Ascending aorta (tissue), 2 donors: ENCODE measurements at regions not wholly inside any gene's neighbourhood (a gene's known extent, or its start where the extent isn't known, plus 50 kb on each side); places are given as distances from the start of the nearest gene placed in this dataset.

Source experiments
- DNase-seq, 2 donors: peaks; one replicate each; pipeline ENCODE4 v3.0.0-alpha.2; 2019; ENCODE audit warnings: low spot score in 2 of 2
- H3K27ac ChIP-seq, 2 donors: fragments of 200-600 bp; sonication (generic); one replicate each; pipeline ENCODE4 v1.5.1; 2016 to 2017; ENCODE audit warnings: mild to moderate bottlenecking in 1 of 2
- H3K27me3 ChIP-seq: fragments of 200-600 bp; sonication (generic); one replicate; pipeline ENCODE4 v1.5.1; 2017
- H3K36me3 ChIP-seq, 2 donors: fragments of 200-600 bp; sonication (generic); one replicate each; pipeline ENCODE4 v1.5.1; 2016
- H3K4me1 ChIP-seq, 2 donors: fragments of 200-600 bp; sonication (generic); one replicate each; pipeline ENCODE4 v1.5.1; 2016 to 2017; ENCODE audit warnings: mild to moderate bottlenecking in 1 of 2
- H3K4me3 ChIP-seq, 2 donors: fragments of 200-600 bp; sonication (generic); one replicate each; pipeline ENCODE4 v1.5.1; 2016 to 2017; ENCODE audit warnings: mild to moderate bottlenecking in 1 of 2
- H3K9me3 ChIP-seq, 2 donors: fragments of 200-600 bp; sonication (generic); one replicate each; pipeline ENCODE4 v1.5.1; 2016
- CTCF ChIP-seq, 3 experiments: fragments of 200-600 bp in 2 of 3; fragments of 450-650 bp in 1 of 3; sonication (generic) in 2 of 3; IDR thresholded peaks; one replicate each; pipeline ENCODE4 v1.5.1; 2016 to 2019; ENCODE audit warnings: antibody characterized with exemption in 3 of 3, mild to moderate bottlenecking in 1 of 3, moderate library complexity in 1 of 3
- intact Hi-C: fragments of 100-400 bp; cut with DNase I; formaldehyde crosslinking; loops from one replicate; pipeline ENCODE4 v1.15.1; 2023

GRCh38 chr13:67619995-67620380 lies 389.9 kb upstream of the PCDH9 start:
- TF ChIP-seq CTCF (IDR thresholded peaks at IDR 0.05) = no peak
- no peak overlapping the region for H3K4me3 ChIP-seq
- intact Hi-C loops = no loop called here
- H3K9me3 ChIP-seq = no peaks in the 10 kb centered on the region
- DNase-seq = no peak
- H3K4me1 ChIP-seq = no peaks in the 10 kb centered on the region
- H3K36me3 ChIP-seq = no peaks in the 10 kb centered on the region
- no peak overlapping the region for H3K27ac ChIP-seq
- H3K27me3 ChIP-seq = no peaks in the 10 kb centered on the region

GRCh38 chr13:67619351-67619994 lies 389.3 kb upstream of the PCDH9 start:
- H3K4me1 ChIP-seq = no peaks in the 10 kb centered on the region
- intact Hi-C loops = no loop called here
- no peak overlapping the region for H3K27ac ChIP-seq

GRCh38 chr13:67614579-67614978 lies 384.4 kb upstream of the PCDH9 start:
- H3K27ac ChIP-seq = no peak overlapping the region
- H3K27me3 ChIP-seq = no peaks in the 10 kb centered on the region
- TF ChIP-seq CTCF (IDR thresholded peaks at IDR 0.05) = no peak
- intact Hi-C loops = no loop called here
- no peak overlapping the region for H3K4me3 ChIP-seq
- DNase-seq = no peak
- no peaks in the 10 kb centered on the region for H3K36me3 ChIP-seq
- no peaks in the 10 kb centered on the region for H3K9me3 ChIP-seq
- no peaks in the 10 kb centered on the region for H3K4me1 ChIP-seq

More at GRCh38 chr13:67619351-67619994, 389.3 kb upstream of the PCDH9 start:
- H3K36me3 ChIP-seq = no peaks in the 10 kb centered on the region
- no peak for TF ChIP-seq CTCF (IDR thresholded peaks at IDR 0.05)
- H3K27me3 ChIP-seq = no peaks in the 10 kb centered on the region
- no peaks in the 10 kb centered on the region for H3K9me3 ChIP-seq
- no peak overlapping the region for H3K4me3 ChIP-seq
- no peak for DNase-seq

DNA sequence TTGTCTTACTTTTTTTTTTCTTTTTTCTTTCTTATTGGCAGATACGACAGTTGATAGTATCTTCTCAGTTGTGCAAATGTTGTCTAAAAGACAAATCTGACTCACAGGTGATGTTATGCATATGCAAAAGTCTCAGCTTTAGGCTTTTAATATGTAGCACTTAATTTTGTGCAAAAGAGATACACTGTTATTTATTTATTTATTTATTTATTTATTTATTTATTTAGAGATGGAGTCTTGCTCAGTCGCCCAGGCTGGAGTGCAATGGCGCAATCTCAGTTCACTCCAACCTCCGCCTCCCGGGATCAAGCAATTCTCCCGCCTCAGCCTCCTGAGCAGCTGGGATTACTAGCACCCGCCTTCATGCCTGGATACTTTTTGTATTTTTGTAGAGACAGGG lies 383.9 kb upstream of the PCDH9 start:
- H3K9me3 ChIP-seq = no peaks in the 10 kb centered on the region
- intact Hi-C loops = no loop called here
- H3K27ac ChIP-seq = no peak overlapping the region
- TF ChIP-seq CTCF (IDR thresholded peaks at IDR 0.05) = no peak
- no peaks in the 10 kb centered on the region for H3K4me1 ChIP-seq
- H3K36me3 ChIP-seq = no peaks in the 10 kb centered on the region
- no peaks in the 10 kb centered on the region for H3K27me3 ChIP-seq
- no peak overlapping the region for H3K4me3 ChIP-seq
- no peak for DNase-seq

DNA sequence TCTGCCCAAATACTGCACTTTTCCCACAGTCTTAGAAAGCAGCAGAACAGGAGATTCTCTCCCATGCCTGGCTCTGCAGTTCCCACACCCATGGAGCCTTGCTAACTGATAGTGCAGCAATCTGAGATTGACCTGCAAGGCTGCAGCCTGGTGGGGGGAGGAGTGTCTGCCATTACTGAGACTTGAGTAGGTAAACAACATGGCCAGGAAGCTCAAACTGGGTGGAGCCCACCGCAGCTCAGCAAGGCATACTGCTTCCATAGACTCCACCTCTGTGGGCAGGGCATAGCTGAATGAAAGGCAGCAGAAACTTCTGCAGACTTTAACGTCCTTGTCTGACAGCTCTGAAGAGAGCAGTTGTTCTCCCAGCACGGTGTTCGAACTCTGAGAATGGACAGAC lies 358.5 kb upstream of the PCDH9 start:
- intact Hi-C loops = no loop called here
- no peak for TF ChIP-seq CTCF (IDR thresholded peaks at IDR 0.05)
- H3K27ac ChIP-seq = no peak overlapping the region
- no peaks in the 10 kb centered on the region for H3K27me3 ChIP-seq
- H3K36me3 ChIP-seq = no peaks in the 10 kb centered on the region
- no peaks in the 10 kb centered on the region for H3K4me1 ChIP-seq
- no peak for DNase-seq
- H3K9me3 ChIP-seq = no peaks in the 10 kb centered on the region
- no peak overlapping the region for H3K4me3 ChIP-seq

- no peak for TF ChIP-seq CTCF (IDR thresholded peaks at IDR 0.05)
- no peak for DNase-seq
- Histone ChIP-seq H3K4me3 (no peak overlapping the region), H3K27ac (no peak overlapping the region), H3K27me3 (no peaks in the 10 kb centered on the region), H3K9me3 (no peaks in the 10 kb centered on the region), H3K4me1 (no peaks in the 10 kb centered on the region), H3K36me3 (no peaks in the 10 kb centered on the region)
- intact Hi-C loops = no loop called here
Observed at GRCh38 chr13:67577361-67577760, 347.2 kb upstream of the PCDH9 start.
